ENCODE measurements at regions not wholly inside any gene's neighbourhood (a gene's known extent, or its start where the extent isn't known, plus 50 kb on each side); places are given as distances from the start of the nearest gene placed in this dataset.

GRCh38 chr6:14797875-14798593 lies 447.8 kb upstream of the JARID2 start:
- no peak overlapping the region for H3K27ac ChIP-seq (ENCODE audit: low read depth in 1 of 2, low read length in 1 of 2)
- no peak for TF ChIP-seq CTCF (IDR thresholded peaks at IDR 0.05; ENCODE audit: control extremely low read depth, extremely low read depth)
- H3K9ac ChIP-seq (ENCODE audit: insufficient read depth in 1 of 2, low read length in 2 of 2), result no peak overlapping the region
- no peaks in the 10 kb centered on the region for H3K36me3 ChIP-seq (ENCODE audit: control insufficient read depth in 4 of 4, insufficient read depth in 4 of 4, low read length in 4 of 4)
- H3K27me3 ChIP-seq (ENCODE audit: control insufficient read depth in 3 of 3, insufficient read depth in 3 of 3, low read length in 2 of 3), result no peaks in the 10 kb centered on the region
- H3K4me1 ChIP-seq (ENCODE audit: control insufficient read depth in 5 of 5, insufficient read depth in 5 of 5, low read length in 5 of 5), result peaks cover 0 to 7% (median 3%) of the 10 kb centered on the region in 5 donors
- no peak overlapping the region for H3K4me3 ChIP-seq
- DNase-seq (no peak), ATAC-seq (ENCODE audit: insufficient read depth, low FRiP score) (no peak)
- H3K9me3 ChIP-seq (ENCODE audit: control insufficient read depth in 4 of 4, insufficient read depth in 3 of 4, low read length in 3 of 4), result peaks cover 0 to 1% (median 0%) of the 10 kb centered on the region in 4 donors

- H3K9ac ChIP-seq (ENCODE audit: insufficient read depth in 1 of 2, low read length in 2 of 2), result no peak overlapping the region
- WGBS, 2 donors, result 89 to 94% methylated on average over 4 of the region's 4 CpGs
- H3K9me3 ChIP-seq (ENCODE audit: control insufficient read depth in 4 of 4, insufficient read depth in 3 of 4, low read length in 3 of 4), result peaks cover 0 to 1% (median 0%) of the 10 kb centered on the region in 4 donors
- H3K27me3 ChIP-seq (ENCODE audit: control insufficient read depth in 3 of 3, insufficient read depth in 3 of 3, low read length in 2 of 3), result no peaks in the 10 kb centered on the region
- H3K4me1 ChIP-seq (ENCODE audit: control insufficient read depth in 5 of 5, insufficient read depth in 5 of 5, low read length in 5 of 5), result peaks cover 0 to 7% (median 3%) of the 10 kb centered on the region in 5 donors
- H3K4me3 ChIP-seq, result no peak overlapping the region
- TF ChIP-seq CTCF (IDR thresholded peaks at IDR 0.05; ENCODE audit: control extremely low read depth, extremely low read depth), result no peak
- H3K27ac ChIP-seq (ENCODE audit: low read depth in 1 of 2, low read length in 1 of 2), result no peak overlapping the region
- no peaks in the 10 kb centered on the region for H3K36me3 ChIP-seq (ENCODE audit: control insufficient read depth in 4 of 4, insufficient read depth in 4 of 4, low read length in 4 of 4)
- no peak for DNase-seq
- ATAC-seq (ENCODE audit: insufficient read depth, low FRiP score), result no peak
Observed at GRCh38 chr6:14798594-14798982, 447.3 kb upstream of the JARID2 start.

DNA sequence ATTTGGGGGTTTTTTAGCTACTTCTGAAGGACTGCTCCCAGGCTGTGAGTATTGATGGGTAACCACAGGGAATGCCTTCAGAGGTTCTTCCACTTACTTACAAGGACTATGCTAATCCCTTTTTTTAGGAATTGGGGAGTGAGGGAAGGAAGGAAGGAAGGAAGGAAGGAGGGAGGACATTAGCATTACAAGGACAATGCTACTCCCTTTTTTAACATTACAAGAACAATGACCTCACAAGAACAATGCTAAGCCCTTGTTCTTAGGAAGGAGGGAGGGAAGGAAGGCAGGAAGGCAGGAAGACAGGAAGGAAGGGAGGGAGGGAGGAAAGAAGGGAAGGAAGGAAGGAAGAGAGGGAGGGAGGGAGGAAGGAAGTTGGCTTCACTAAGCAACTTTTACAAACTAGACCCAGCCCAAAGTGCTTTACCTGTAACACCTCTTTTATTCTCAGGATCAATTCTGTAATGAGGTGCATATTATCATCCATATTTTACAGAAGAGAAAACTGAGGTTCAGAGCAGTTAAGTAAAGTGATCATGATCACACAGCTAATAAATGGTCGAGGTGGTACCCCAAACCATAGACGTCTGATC lies 446.8 kb upstream of the JARID2 start:
- Histone ChIP-seq H3K27me3 (ENCODE audit: control insufficient read depth in 3 of 3, insufficient read depth in 3 of 3, low read length in 2 of 3) (no peaks in the 10 kb centered on the region), H3K9ac (ENCODE audit: insufficient read depth in 1 of 2, low read length in 2 of 2) (no peak overlapping the region), H3K27ac (ENCODE audit: low read depth in 1 of 2, low read length in 1 of 2) (no peak overlapping the region), H3K4me3 (no peak overlapping the region), H3K9me3 (ENCODE audit: control insufficient read depth in 4 of 4, insufficient read depth in 3 of 4, low read length in 3 of 4) (peaks cover 0 to 1% (median 0%) of the 10 kb centered on the region in 4 donors), H3K36me3 (ENCODE audit: control insufficient read depth in 4 of 4, insufficient read depth in 4 of 4, low read length in 4 of 4) (no peaks in the 10 kb centered on the region), H3K4me1 (ENCODE audit: control insufficient read depth in 5 of 5, insufficient read depth in 5 of 5, low read length in 5 of 5) (peaks cover 0 to 7% (median 3%) of the 10 kb centered on the region in 5 donors)
- no peak for TF ChIP-seq CTCF (IDR thresholded peaks at IDR 0.05; ENCODE audit: control extremely low read depth, extremely low read depth)
- ATAC-seq (ENCODE audit: insufficient read depth, low FRiP score), result no peak
- WGBS, 2 donors, result 94 to 96% methylated on average over 2 of the region's 2 CpGs
- no peak for DNase-seq
